Liver (tissue), 8 donors: ENCODE measurements at regions not wholly inside any gene's neighbourhood (a gene's known extent, or its start where the extent isn't known, plus 50 kb on each side); places are given as distances from the start of the nearest gene placed in this dataset.

Experiments
- DNase-seq: peaks from one replicate; pipeline ENCODE4 v3.0.0-alpha.2; 2017; ENCODE audit warnings: low spot score
- H3K27ac ChIP-seq, 2 donors: one replicate each; pipeline ENCODE4 v1.7.0; 2013; ENCODE audit warnings: inconsistent platforms in 2 of 2, low read length in 2 of 2, control low read depth in 1 of 2, low read depth in 1 of 2, mild to moderate bottlenecking in 1 of 2
- H3K27me3 ChIP-seq, 4 donors: one replicate each; pipeline versions ENCODE4 v1.6.1 to v1.7.0; 2013; ENCODE audit warnings: low read length in 3 of 4, inconsistent platforms in 1 of 4, mild to moderate bottlenecking in 1 of 4, moderate library complexity in 1 of 4; ENCODE audit not compliant: control insufficient read depth in 4 of 4, insufficient read depth in 4 of 4
- H3K36me3 ChIP-seq, 4 donors: one replicate each; pipeline versions ENCODE4 v1.6.1 to v1.7.0; 2013; ENCODE audit warnings: low read length in 3 of 4, mild to moderate bottlenecking in 3 of 4, low read depth in 1 of 4, moderate library complexity in 1 of 4; ENCODE audit not compliant: control insufficient read depth in 4 of 4, insufficient read depth in 3 of 4
- H3K4me1 ChIP-seq, 4 donors: one replicate each; pipeline versions ENCODE4 v1.6.1 to v1.7.0; 2013; ENCODE audit warnings: low read length in 3 of 4, mild to moderate bottlenecking in 3 of 4, moderate library complexity in 1 of 4; ENCODE audit not compliant: control insufficient read depth in 4 of 4, insufficient read depth in 4 of 4
- H3K4me3 ChIP-seq, 3 donors: one replicate each; pipeline versions ENCODE4 v1.6.1 to v1.7.0; 2013; ENCODE audit warnings: low read length in 3 of 3, control low read depth in 1 of 3, low read depth in 1 of 3, mild to moderate bottlenecking in 1 of 3
- H3K9ac ChIP-seq, 2 donors: one replicate each; pipeline ENCODE4 v1.7.0; 2013; ENCODE audit warnings: low read length in 2 of 2, mild to moderate bottlenecking in 2 of 2, moderate library complexity in 2 of 2, control low read depth in 1 of 2, low read depth in 1 of 2
- H3K9me3 ChIP-seq, 4 donors: one replicate each; pipeline versions ENCODE4 v1.6.1 to v1.7.0; 2013; ENCODE audit warnings: low read length in 3 of 4; ENCODE audit not compliant: control insufficient read depth in 4 of 4
- ATF3 ChIP-seq: IDR thresholded peaks from 2 replicates; pipeline ENCODE4 v1.6.1; 2016; ENCODE audit warnings: antibody characterized with exemption
- CTCF ChIP-seq: fragments of 150-350 bp; IDR thresholded peaks from 2 replicates; pipeline ENCODE4 v1.5.1; 2017; ENCODE audit warnings: improper control_type of control experiment, low read depth, low read length; ENCODE audit not compliant: missing input control
- EGR1 ChIP-seq, 2 donors: IDR thresholded peaks; 2 replicates each; pipeline ENCODE4 v1.6.1; 2016 to 2018; ENCODE audit warnings: antibody characterized with exemption in 2 of 2, low read depth in 2 of 2
- FOXA1 ChIP-seq: IDR thresholded peaks from 2 replicates; pipeline ENCODE4 v1.6.1; 2016; ENCODE audit warnings: antibody characterized with exemption
- FOXA2 ChIP-seq: IDR thresholded peaks from 2 replicates; pipeline ENCODE4 v1.6.1; 2016; ENCODE audit warnings: antibody characterized with exemption
- HNF4A ChIP-seq, 2 donors: conservative IDR thresholded peaks; 2 replicates each; pipeline ENCODE4 v1.6.1; 2016; ENCODE audit warnings: antibody characterized with exemption in 2 of 2, mild to moderate bottlenecking in 2 of 2
- HNF4G ChIP-seq: IDR thresholded peaks from 2 replicates; pipeline ENCODE4 v1.6.1; 2016; ENCODE audit warnings: antibody characterized with exemption
- JUND ChIP-seq, 2 donors: IDR thresholded peaks; 2 replicates each; pipeline ENCODE4 v1.6.1; 2016; ENCODE audit warnings: antibody characterized with exemption in 2 of 2
- MAX ChIP-seq: IDR thresholded peaks from 2 replicates; pipeline ENCODE4 v1.6.1; 2016; ENCODE audit warnings: antibody characterized with exemption
- NR2F2 ChIP-seq: IDR thresholded peaks from 2 replicates; pipeline ENCODE4 v1.6.1; 2016; ENCODE audit warnings: antibody characterized with exemption
- RAD21 ChIP-seq, 2 donors: IDR thresholded peaks; 2 replicates each; pipeline ENCODE4 v1.6.1; 2016; ENCODE audit warnings: antibody characterized with exemption in 2 of 2, mild to moderate bottlenecking in 2 of 2
- REST ChIP-seq: IDR thresholded peaks from 2 replicates; pipeline ENCODE4 v1.6.1; 2016; ENCODE audit warnings: antibody characterized with exemption, mild to moderate bottlenecking
- RXRA ChIP-seq, 2 donors: IDR thresholded peaks; 2 replicates each; pipeline ENCODE4 v1.6.1; 2017 to 2018; ENCODE audit warnings: antibody characterized with exemption in 2 of 2, mild to moderate bottlenecking in 1 of 2
- SP1 ChIP-seq: IDR thresholded peaks from 2 replicates; pipeline ENCODE4 v1.6.1; 2018; ENCODE audit warnings: antibody characterized with exemption, mild to moderate bottlenecking
- TAF1 ChIP-seq: conservative IDR thresholded peaks from 2 replicates; pipeline ENCODE4 v1.6.1; 2016; ENCODE audit warnings: antibody characterized with exemption, mild to moderate bottlenecking
- ZBTB33 ChIP-seq: IDR thresholded peaks from 2 replicates; pipeline ENCODE4 v1.6.1; 2016; ENCODE audit warnings: antibody characterized with exemption
- WGBS: extraction: QIAGEN DNeasy Blood & Tissue Kit; methylation state at CpG from one replicate; pipeline ENCODE4 v1.1.7; 2013; 5-methylcytosine and 5-hydroxymethylcytosine counted together
- donor health status: healthy.
- donor health status: healthy.
- donor health status: healthy.
- donor health status: healthy.
- donor health status: healthy.

- WGBS = 54% methylated on average over 8 of the region's 8 CpGs
- TF ChIP-seq EGR1 (IDR thresholded peaks at IDR 0.05; ENCODE audit: low read depth in 2 of 2) (no peak), RXRA (IDR thresholded peaks at IDR 0.05) (no peak), HNF4A (conservative IDR thresholded peaks at IDR 0.05) (no peak), TAF1 (no peak), HNF4G (no peak), REST (no peak), MAX (no peak), RAD21 (IDR thresholded peaks at IDR 0.05) (no peak), NR2F2 (no peak), ATF3 (no peak), FOXA1 (no peak), FOXA2 (no peak), JUND (IDR thresholded peaks at IDR 0.05) (no peak), ZBTB33 (no peak)
- no peaks in the 10 kb centered on the region for H3K9me3 ChIP-seq
These were observed 321.8 kb downstream of the TCERG1L start for GRCh38 chr10:130989670-130990232.

GRCh38 chr10:130990486-130990885 lies 321.0 kb downstream of the TCERG1L start:
- WGBS = 78% methylated on average over 9 of the region's 9 CpGs
- no peak for DNase-seq
- peaks cover 0 to 8% (median 0%) of the 10 kb centered on the region in 4 donors for H3K27me3 ChIP-seq
- TF ChIP-seq TAF1 (no peak), MAX (no peak), CTCF (no peak), SP1 (no peak), ZBTB33 (no peak)
- H3K27ac ChIP-seq = no peak overlapping the region
- no peaks in the 10 kb centered on the region for H3K36me3 ChIP-seq
- H3K4me1 ChIP-seq = no peaks in the 10 kb centered on the region
- no peaks in the 10 kb centered on the region for H3K9me3 ChIP-seq
- H3K9ac ChIP-seq = no peak overlapping the region
- no peak overlapping the region for H3K4me3 ChIP-seq

More at GRCh38 chr10:130989670-130990232, 321.8 kb downstream of the TCERG1L start:
- no peak overlapping the region for H3K4me3 ChIP-seq
- H3K36me3 ChIP-seq = no peaks in the 10 kb centered on the region
- no peak overlapping the region for H3K27ac ChIP-seq
- peaks cover 0 to 8% (median 0%) of the 10 kb centered on the region in 4 donors for H3K27me3 ChIP-seq
- no peak for DNase-seq
- no peak overlapping the region for H3K9ac ChIP-seq
- no peaks in the 10 kb centered on the region for H3K4me1 ChIP-seq
